Heart left ventricle (tissue), 16 donors: ENCODE measurements at regions not wholly inside any gene's neighbourhood (a gene's known extent, or its start where the extent isn't known, plus 50 kb on each side); places are given as distances from the start of the nearest gene placed in this dataset.
A peak's percentile ranks its signal among the peaks of the same experiment; 100 is the strongest.

ENCODE experiments used
- ATAC-seq, 4 donors: fragments of 200-7000 bp; cut with Tn5 transposase; one replicate each; pipeline ENCODE4 v1.9.1; 2020 to 2022; ENCODE audit warnings: moderate library complexity in 4 of 4, mild to moderate bottlenecking in 3 of 4, moderate number of reproducible peaks in 1 of 4
- DNase-seq, 5 donors: peaks; one replicate each; pipeline ENCODE4 v3.0.0-alpha.2; 2020
- H3K27ac ChIP-seq, 12 donors: fragments of 200-600 bp; sonication (generic) in 4 of 12; one replicate each; pipeline versions ENCODE4 v1.5.0 to v1.8.0; 2016 to 2022; ENCODE audit warnings: mild to moderate bottlenecking in 2 of 12
- H3K27me3 ChIP-seq, 9 donors: fragments of 200-600 bp; sonication (generic) in 2 of 9; one replicate each; pipeline versions ENCODE4 v1.5.1 to v1.8.0; 2016 to 2022; ENCODE audit warnings: mild to moderate bottlenecking in 3 of 9
- H3K36me3 ChIP-seq, 9 donors: fragments of 200-600 bp; sonication (generic) in 2 of 9; one replicate each; pipeline versions ENCODE4 v1.5.0 to v1.8.0; 2018 to 2022; ENCODE audit warnings: mild to moderate bottlenecking in 2 of 9
- H3K4me1 ChIP-seq, 12 donors: fragments of 200-600 bp; sonication (generic) in 4 of 12; one replicate each; pipeline versions ENCODE4 v1.5.0 to v1.8.0; 2016 to 2022; ENCODE audit warnings: mild to moderate bottlenecking in 3 of 12
- H3K4me3 ChIP-seq, 12 donors: fragments of 200-600 bp; sonication (generic) in 4 of 12; one replicate each; pipeline versions ENCODE4 v1.5.0 to v1.8.0; 2017 to 2022; ENCODE audit warnings: mild to moderate bottlenecking in 9 of 12, moderate library complexity in 4 of 12
- H3K9me3 ChIP-seq, 12 donors: fragments of 200-600 bp; sonication (generic) in 4 of 12; one replicate each; pipeline versions ENCODE4 v1.5.0 to v1.8.0; 2016 to 2022; ENCODE audit warnings: mild to moderate bottlenecking in 1 of 12
- POLR2A ChIP-seq, 2 donors: fragments of 450-650 bp; IDR thresholded peaks; one replicate each; pipeline ENCODE4 v1.6.1; 2017; ENCODE audit warnings: antibody characterized with exemption in 2 of 2, mild to moderate bottlenecking in 2 of 2, moderate library complexity in 2 of 2
- WGBS, 4 donors: extraction: QIAGEN DNeasy Blood & Tissue Kit in 2 of 4; methylation state at CpG; one replicate each; pipeline versions ENCODE4 v1.1.5 to v1.1.7; 2013 to 2018; 5-methylcytosine and 5-hydroxymethylcytosine counted together
- intact Hi-C, 10 donors: fragments of 100-400 bp; cut with DNase I; formaldehyde crosslinking; loops; one replicate each; pipeline versions ENCODE4 v1.11.1 to v1.14.2; 2022
- TF ChIP-seq, protein P1 (sequence below), 12 donors: fragments of 200-600 bp; sonication (generic) in 4 of 12; IDR thresholded peaks; one replicate each; pipeline versions ENCODE4 v1.5.0 to v1.8.0; 2018 to 2022; ENCODE audit warnings: antibody characterized with exemption in 12 of 12, mild to moderate bottlenecking in 5 of 12
- donor health status: ischemic (EF 13 %, LVEDD 7.1; RV severe dilation, severe dysfunction).
- donor health status: healthy with polysubstance abuse.
- donor health status: DM: no; HTN: yes; CAD: no.
- donor health status: DM: no; HTN: no; CAD: no.
- donor health status: ischemic (EF 25% LVEDD 6.9; RV normal size, moderate dysfunction).
- donor health status: ischemic (EF 25% LVEDD 5.7; RV mildly dilated, moderate dysfunction).
- donor health status: healthy.
- donor health status: DM: yes; HTN: yes; CAD: no.
- donor health status: ischemic (EF 35%, LVEDD 5.7; RV mildly dilated, moderate dysfunction).
- donor health status: nonischemic (EF 11% LVEDD 7.7; RV severe dilation, severe dysfunction).
- donor health status: DM: yes; HTN: yes; CAD: no.
- donor health status: PGD.
- donor health status: ischemic (EF 29% LVEDD 5.4; RV normal size, mild dysfunction).
- donor health status: nonischemic (EF 23%, LVEDD 6.1; RV moderate dilation, normal function).

DNA sequence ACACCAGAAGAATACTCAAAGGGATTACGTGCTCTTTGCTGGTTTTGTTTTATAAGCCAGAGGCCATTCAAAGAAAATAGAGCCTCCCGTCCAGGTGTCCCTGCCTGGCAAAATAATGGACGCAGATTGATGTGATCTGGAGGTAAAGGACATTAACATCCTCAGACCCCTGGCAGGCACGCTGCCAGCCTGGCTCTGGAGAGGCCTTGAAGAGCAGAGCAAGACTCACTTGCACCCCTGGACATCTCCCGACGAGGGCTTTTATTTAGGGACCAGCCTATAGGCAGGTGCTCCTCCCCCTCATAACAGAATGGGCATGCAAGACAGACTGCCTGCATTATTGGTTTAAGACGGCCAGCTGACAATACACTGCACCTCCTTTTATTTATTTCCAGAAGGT lies 291.3 kb downstream of the BCL11A start:
- no peak overlapping the region for H3K27ac ChIP-seq
- no peak for ATAC-seq
- intact Hi-C loops: no loop called here
- H3K4me1 ChIP-seq: no peaks in the 10 kb centered on the region
- no peaks in the 10 kb centered on the region for H3K36me3 ChIP-seq
- H3K27me3 ChIP-seq: no peaks in the 10 kb centered on the region
- TF ChIP-seq POLR2A (IDR thresholded peaks at IDR 0.05): no peak
- TF ChIP-seq, protein P1, sequence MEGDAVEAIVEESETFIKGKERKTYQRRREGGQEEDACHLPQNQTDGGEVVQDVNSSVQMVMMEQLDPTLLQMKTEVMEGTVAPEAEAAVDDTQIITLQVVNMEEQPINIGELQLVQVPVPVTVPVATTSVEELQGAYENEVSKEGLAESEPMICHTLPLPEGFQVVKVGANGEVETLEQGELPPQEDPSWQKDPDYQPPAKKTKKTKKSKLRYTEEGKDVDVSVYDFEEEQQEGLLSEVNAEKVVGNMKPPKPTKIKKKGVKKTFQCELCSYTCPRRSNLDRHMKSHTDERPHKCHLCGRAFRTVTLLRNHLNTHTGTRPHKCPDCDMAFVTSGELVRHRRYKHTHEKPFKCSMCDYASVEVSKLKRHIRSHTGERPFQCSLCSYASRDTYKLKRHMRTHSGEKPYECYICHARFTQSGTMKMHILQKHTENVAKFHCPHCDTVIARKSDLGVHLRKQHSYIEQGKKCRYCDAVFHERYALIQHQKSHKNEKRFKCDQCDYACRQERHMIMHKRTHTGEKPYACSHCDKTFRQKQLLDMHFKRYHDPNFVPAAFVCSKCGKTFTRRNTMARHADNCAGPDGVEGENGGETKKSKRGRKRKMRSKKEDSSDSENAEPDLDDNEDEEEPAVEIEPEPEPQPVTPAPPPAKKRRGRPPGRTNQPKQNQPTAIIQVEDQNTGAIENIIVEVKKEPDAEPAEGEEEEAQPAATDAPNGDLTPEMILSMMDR (IDR thresholded peaks at IDR 0.05): no peak
- H3K9me3 ChIP-seq: no peaks in the 10 kb centered on the region
- DNase-seq: no peak
- H3K4me3 ChIP-seq: no peak overlapping the region
- WGBS, 4 donors: 69 to 83% (median 80%) methylated on average over 6 to 7 of the region's 7 CpGs

DNA sequence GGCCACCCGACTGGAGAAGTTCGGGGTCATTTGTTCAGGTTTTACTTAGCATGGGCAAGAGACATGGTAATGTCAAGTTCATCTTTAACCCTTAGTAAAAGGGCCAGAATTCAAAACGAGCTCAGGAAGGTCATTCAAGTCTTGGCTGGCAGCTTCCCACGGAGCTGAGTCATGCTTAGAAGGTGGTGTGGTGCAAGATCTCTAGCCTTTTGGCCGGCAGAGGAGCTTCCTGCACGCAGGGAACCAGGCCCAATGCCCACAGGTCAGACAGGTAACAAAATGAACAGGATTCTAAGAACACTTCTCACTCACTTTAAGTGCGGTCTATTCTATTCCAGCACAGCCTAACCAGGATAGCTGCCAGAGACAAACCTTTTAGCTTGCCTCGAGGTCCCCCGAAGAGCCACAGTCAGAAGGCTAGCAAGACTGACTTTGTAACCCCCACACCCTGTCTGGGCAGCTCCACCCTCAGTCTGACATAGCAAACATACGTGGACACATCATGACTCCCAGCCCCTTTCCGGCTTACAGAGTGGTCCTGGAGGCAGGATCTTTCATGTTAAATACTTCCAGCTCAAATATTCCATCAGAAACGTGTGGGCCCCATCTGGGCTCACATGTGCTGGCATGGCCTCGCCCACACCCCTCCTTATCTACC lies 292.7 kb downstream of the BCL11A start:
- DNase-seq (peak in 2 of 5 donors; percentile 30 to 34), ATAC-seq (peak in 1 of 4 donors; percentile 41)
- Histone ChIP-seq H3K27ac (no peak overlapping the region), H3K9me3 (no peaks in the 10 kb centered on the region), H3K4me1 (no peaks in the 10 kb centered on the region), H3K4me3 (no peak overlapping the region), H3K27me3 (no peaks in the 10 kb centered on the region), H3K36me3 (no peaks in the 10 kb centered on the region)
- intact Hi-C loops: no loop called here
- WGBS, 4 donors: 63 to 78% (median 65%) methylated on average over 13 of the region's 13 CpGs
- TF ChIP-seq, protein P1 (IDR thresholded peaks at IDR 0.05): no peak
- no peak for TF ChIP-seq POLR2A (IDR thresholded peaks at IDR 0.05)

DNA sequence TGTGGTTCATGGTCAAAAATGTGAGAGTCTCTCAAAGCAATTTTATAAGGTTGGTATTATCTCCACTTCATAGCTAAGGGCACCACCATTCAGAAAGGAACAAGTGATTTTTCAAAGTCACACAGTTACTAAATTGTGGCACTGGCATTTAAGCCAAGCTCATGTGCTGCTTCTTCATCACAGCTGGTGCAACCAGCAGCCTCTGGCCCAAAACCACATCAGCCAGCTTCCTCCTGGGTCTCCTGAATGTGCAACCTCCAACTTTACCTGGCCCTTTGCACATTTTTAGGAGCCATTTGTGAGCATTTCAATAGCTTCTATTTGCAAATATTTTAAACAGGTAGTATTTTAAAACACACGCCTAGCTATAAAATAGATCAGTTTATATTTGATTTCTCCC lies 293.7 kb downstream of the BCL11A start:
- intact Hi-C loops: no loop called here
- no peak for TF ChIP-seq POLR2A (IDR thresholded peaks at IDR 0.05)
- TF ChIP-seq, protein P1 (IDR thresholded peaks at IDR 0.05): no peak
- no peaks in the 10 kb centered on the region for H3K27me3 ChIP-seq
- WGBS, 4 donors: 89 to 94% (median 92%) methylated on average over 1 of the region's 1 CpG
- H3K4me3 ChIP-seq: no peak overlapping the region
- ATAC-seq (no peak), DNase-seq (no peak)
- H3K4me1 ChIP-seq: no peaks in the 10 kb centered on the region
- H3K9me3 ChIP-seq: no peaks in the 10 kb centered on the region
- no peaks in the 10 kb centered on the region for H3K36me3 ChIP-seq
- H3K27ac ChIP-seq: no peak overlapping the region

DNA sequence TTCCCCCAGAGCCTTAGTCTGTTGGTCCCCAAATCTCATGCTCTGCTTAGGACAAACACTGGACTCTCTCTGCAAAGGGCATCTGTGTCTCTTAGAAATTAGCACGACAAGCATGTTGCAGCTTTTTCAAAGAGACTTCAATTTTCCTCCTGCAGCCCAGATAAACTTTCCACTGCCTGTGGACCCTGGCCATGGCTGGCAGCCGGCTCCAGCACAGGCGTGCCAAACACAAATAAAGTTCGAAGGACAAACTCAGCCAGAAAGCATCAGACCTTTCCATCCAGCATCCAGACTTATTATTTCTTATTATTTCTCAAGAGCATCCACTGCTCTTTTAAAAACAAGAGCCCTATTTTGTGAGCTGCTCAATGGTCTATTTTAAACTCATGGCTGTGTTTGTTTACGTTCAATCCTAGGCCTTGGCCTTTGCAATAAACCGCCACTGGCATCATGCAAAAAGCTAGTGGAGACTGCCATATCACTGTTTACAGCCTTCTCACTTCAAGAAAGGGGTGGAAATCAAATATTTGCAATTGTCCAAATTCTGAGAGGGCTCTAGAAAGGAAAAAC lies 300.8 kb downstream of the BCL11A start:
- 52 to 78% (median 61%) methylated on average over 6 of the region's 6 CpGs for WGBS, 4 donors
- TF ChIP-seq, protein P1 (IDR thresholded peaks at IDR 0.05): no peak
- TF ChIP-seq POLR2A (IDR thresholded peaks at IDR 0.05): no peak
- DNase-seq: no peak
- Histone ChIP-seq H3K9me3 (no peaks in the 10 kb centered on the region), H3K36me3 (no peaks in the 10 kb centered on the region), H3K27me3 (no peaks in the 10 kb centered on the region), H3K27ac (peak overlapping the region in 1 of 12 donors; percentile 36), H3K4me1 (no peaks in the 10 kb centered on the region), H3K4me3 (no peak overlapping the region)
- intact Hi-C loops: no loop called here
- no peak for ATAC-seq
